ENCODE measurements at regions not wholly inside any gene's neighbourhood (a gene's known extent, or its start where the extent isn't known, plus 50 kb on each side); places are given as distances from the start of the nearest gene placed in this dataset.
A peak's percentile ranks its signal among the peaks of the same experiment; 100 is the strongest.
"Not testable (repeated sequence)": the region's sequence is repeated elsewhere in the genome, so short reads cannot be mapped to it uniquely, and the experiment has no call there.

GRCh38 chr1:173392895-173393658 lies 84.1 kb upstream of the PRDX6 start:
- TF ChIP-seq POLR2AphosphoS5 (IDR thresholded peaks at IDR 0.05; ENCODE audit: low read depth, low read length) (no peak), TCF7L2 (IDR thresholded peaks at IDR 0.05; ENCODE audit: low read depth, low read length) (no peak), SIN3A (IDR thresholded peaks at IDR 0.05; ENCODE audit: borderline replicate concordance, insufficient read depth, low read depth, low read length) (no peak), REST (IDR thresholded peaks at IDR 0.05; ENCODE audit: insufficient read depth in 1 of 2, low read depth in 2 of 2, low read length in 1 of 2) (no peak), CTCF (IDR thresholded peaks at IDR 0.05) (no peak)
- intact Hi-C loops (cut with micrococcal nuclease; ENCODE audit: unreplicated experiment): no loop called here
- in situ Hi-C loops (cut with HindIII; ENCODE audit: low pct_unique_long_range_greater_than_20kb, low sequenced_read_pairs): no loop called here
- no peak for ATAC-seq
- no peaks in the 10 kb centered on the region for H3K4me1 ChIP-seq (ENCODE audit: control insufficient read depth, insufficient read depth, low read length)
- no peak overlapping the region for H3K27ac ChIP-seq (ENCODE audit: low read length)
- peak; percentile 15 for DNase-seq (ENCODE audit: low read depth, low spot score)
- H3K27me3 ChIP-seq (ENCODE audit: control insufficient read depth, insufficient read depth, low read length): no peaks in the 10 kb centered on the region
- POLR2A ChIA-PET: no interaction called here
- CTCF ChIA-PET: interaction anchor here (0.5 kb wide), 1 partner anchor 791 kb away, joined by 3 read pairs; no protein-coding TSS in a partner anchor
- no peak overlapping the region for H3K4me3 ChIP-seq (ENCODE audit: low read depth in 2 of 2, low read length in 2 of 2)
- no TSS peak for BruUV-seq (replicated peaks)
- no peaks in the 10 kb centered on the region for H3K9me3 ChIP-seq (ENCODE audit: control insufficient read depth, insufficient read depth, low read depth, low read length)
- H3K36me3 ChIP-seq (ENCODE audit: control insufficient read depth, insufficient read depth, low read length): no peaks in the 10 kb centered on the region

GRCh38 chr1:173393659-173394000 lies 83.5 kb upstream of the PRDX6 start:
- no peaks in the 10 kb centered on the region for H3K27me3 ChIP-seq (ENCODE audit: control insufficient read depth, insufficient read depth, low read length)
- in situ Hi-C loops (cut with HindIII; ENCODE audit: low pct_unique_long_range_greater_than_20kb, low sequenced_read_pairs): no loop called here
- no peak for DNase-seq (ENCODE audit: low read depth, low spot score)
- H3K4me1 ChIP-seq (ENCODE audit: control insufficient read depth, insufficient read depth, low read length): no peaks in the 10 kb centered on the region
- no peaks in the 10 kb centered on the region for H3K36me3 ChIP-seq (ENCODE audit: control insufficient read depth, insufficient read depth, low read length)
- BruUV-seq (replicated peaks): no TSS peak
- ATAC-seq: no peak
- intact Hi-C loops (cut with micrococcal nuclease; ENCODE audit: unreplicated experiment): no loop called here
- no peaks in the 10 kb centered on the region for H3K9me3 ChIP-seq (ENCODE audit: control insufficient read depth, insufficient read depth, low read depth, low read length)
- ChIA-PET POLR2A (no interaction called here), CTCF (no interaction called here)
- no peak for TF ChIP-seq REST (IDR thresholded peaks at IDR 0.05; ENCODE audit: insufficient read depth in 1 of 2, low read depth in 2 of 2, low read length in 1 of 2)
- TF ChIP-seq TCF7L2 (IDR thresholded peaks at IDR 0.05; ENCODE audit: low read depth, low read length): no peak
- no peak for TF ChIP-seq POLR2AphosphoS5 (IDR thresholded peaks at IDR 0.05; ENCODE audit: low read depth, low read length)
- no peak for TF ChIP-seq CTCF (IDR thresholded peaks at IDR 0.05)
- no peak for TF ChIP-seq SIN3A (IDR thresholded peaks at IDR 0.05; ENCODE audit: borderline replicate concordance, insufficient read depth, low read depth, low read length)
- H3K4me3 ChIP-seq (ENCODE audit: low read depth in 2 of 2, low read length in 2 of 2): no peak overlapping the region
- H3K27ac ChIP-seq (ENCODE audit: low read length): no peak overlapping the region

- DNase-seq (ENCODE audit: low read depth, low spot score); BruUV-seq (replicated peaks); POLR2A ChIA-PET; H3K9me3 ChIP-seq (ENCODE audit: control insufficient read depth, insufficient read depth, low read depth, low read length); ATAC-seq; H3K27ac ChIP-seq (ENCODE audit: low read length); H3K4me1 ChIP-seq (ENCODE audit: control insufficient read depth, insufficient read depth, low read length); H3K4me3 ChIP-seq (ENCODE audit: low read depth in 2 of 2, low read length in 2 of 2); H3K36me3 ChIP-seq (ENCODE audit: control insufficient read depth, insufficient read depth, low read length); in situ Hi-C loops (cut with HindIII; ENCODE audit: low pct_unique_long_range_greater_than_20kb, low sequenced_read_pairs); H3K27me3 ChIP-seq (ENCODE audit: control insufficient read depth, insufficient read depth, low read length); CTCF ChIA-PET; intact Hi-C loops (cut with micrococcal nuclease; ENCODE audit: unreplicated experiment): not testable (repeated sequence)
These were observed 82.3 kb upstream of the PRDX6 start for GRCh38 chr1:173394813-173395212.
